IPS DF 19.7 (cell line): ENCODE measurements at regions not wholly inside any gene's neighbourhood (a gene's known extent, or its start where the extent isn't known, plus 50 kb on each side); places are given as distances from the start of the nearest gene placed in this dataset.

Experiments used
- DNase-seq: peaks from one replicate; pipeline ENCODE4 v3.0.0-alpha.2; 2013; ENCODE audit warnings: low read depth, low spot score

GRCh38 chr20:52820641-52821292 lies 151.4 kb upstream of the TSHZ2 start:
- no peak for DNase-seq

- no peak for DNase-seq
Observed at GRCh38 chr20:52818491-52818890, 153.7 kb upstream of the TSHZ2 start.

DNA sequence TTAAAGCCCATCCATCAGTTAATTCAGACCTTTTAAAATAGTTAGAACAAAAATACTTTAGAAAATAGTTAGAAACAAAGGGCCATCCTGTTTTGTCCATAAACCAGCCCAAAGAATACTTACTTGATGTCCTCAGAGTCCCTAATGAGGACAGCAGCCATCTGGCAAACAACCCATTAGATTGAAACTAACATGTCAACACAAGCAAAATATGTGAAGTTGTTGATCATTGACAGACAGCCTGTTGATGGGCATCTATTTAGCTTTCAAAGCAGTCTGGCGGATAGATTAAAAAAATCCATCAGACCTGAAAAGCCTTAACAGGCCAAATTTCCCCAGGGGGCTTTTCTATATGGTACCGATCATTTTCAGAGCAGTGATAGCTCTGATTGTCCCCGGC lies 154.2 kb upstream of the TSHZ2 start:
- DNase-seq = no peak

- DNase-seq = no peak
Observed at GRCh38 chr20:52817511-52817910, 154.6 kb upstream of the TSHZ2 start.

DNA sequence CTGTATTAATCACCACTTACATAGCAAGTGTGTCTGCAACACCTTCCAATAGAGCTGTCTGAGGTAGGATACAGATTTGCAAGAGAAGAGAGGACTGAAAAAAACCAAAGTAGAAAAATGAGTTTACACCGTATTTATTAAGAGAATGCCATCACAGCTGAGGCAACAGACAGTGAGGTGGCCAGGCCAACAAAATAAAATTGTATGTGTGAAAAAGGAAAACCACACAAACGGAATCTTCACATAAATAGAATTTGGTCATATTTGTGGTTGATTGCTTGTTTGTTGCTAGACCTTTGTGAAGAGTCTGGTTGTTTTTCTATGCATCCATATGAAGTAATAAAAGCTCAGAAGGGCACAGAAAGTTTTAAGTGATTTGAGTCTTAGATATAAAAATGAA lies 157.8 kb upstream of the TSHZ2 start:
- no peak for DNase-seq

- DNase-seq = no peak
Observed at GRCh38 chr20:52812231-52812847, 159.8 kb upstream of the TSHZ2 start.

DNA sequence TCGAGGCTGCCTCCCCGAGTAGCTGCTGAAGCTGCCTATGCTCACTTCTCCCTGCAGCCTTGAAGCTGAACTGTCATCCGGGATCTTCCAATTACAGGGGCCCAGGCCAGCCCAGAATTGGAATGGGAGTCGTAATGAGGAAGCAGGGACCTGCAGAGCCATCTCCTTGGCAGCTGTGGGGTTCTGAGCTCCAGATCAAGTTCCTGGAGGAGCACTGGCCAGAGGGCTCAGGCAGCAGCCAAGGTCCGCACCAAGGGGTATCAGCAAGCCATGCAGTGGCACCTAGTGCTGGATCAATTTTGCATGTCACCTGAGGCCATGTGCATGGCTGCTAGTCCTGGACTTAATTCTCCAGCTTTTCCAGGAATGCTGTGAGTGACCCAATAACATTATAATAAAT lies 163.2 kb upstream of the TSHZ2 start:
- DNase-seq = no peak

- no peak for DNase-seq
Observed at GRCh38 chr20:52806918-52807317, 165.2 kb upstream of the TSHZ2 start.

DNA sequence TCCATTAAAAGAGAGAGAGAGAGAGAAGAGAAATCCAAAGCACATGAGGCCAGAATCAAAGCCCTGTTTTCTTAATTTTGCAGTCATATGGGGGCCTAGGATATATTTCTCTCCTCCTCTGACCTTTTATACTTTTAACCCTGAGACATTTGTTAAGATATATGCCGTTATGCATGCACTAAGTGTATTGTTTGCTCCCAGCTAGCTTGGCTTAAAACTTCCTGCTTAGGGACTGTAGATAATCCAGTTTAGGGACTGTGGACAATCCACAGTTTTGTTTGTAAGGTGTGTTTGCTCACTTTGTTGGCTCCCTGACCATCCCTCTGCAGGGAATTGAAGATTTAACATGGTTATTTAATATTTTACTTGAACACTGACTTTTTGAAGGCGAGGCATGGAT lies 166.3 kb upstream of the TSHZ2 start:
- no peak for DNase-seq

- DNase-seq = no peak
Observed at GRCh38 chr20:52805296-52805571, 166.9 kb upstream of the TSHZ2 start.

DNA sequence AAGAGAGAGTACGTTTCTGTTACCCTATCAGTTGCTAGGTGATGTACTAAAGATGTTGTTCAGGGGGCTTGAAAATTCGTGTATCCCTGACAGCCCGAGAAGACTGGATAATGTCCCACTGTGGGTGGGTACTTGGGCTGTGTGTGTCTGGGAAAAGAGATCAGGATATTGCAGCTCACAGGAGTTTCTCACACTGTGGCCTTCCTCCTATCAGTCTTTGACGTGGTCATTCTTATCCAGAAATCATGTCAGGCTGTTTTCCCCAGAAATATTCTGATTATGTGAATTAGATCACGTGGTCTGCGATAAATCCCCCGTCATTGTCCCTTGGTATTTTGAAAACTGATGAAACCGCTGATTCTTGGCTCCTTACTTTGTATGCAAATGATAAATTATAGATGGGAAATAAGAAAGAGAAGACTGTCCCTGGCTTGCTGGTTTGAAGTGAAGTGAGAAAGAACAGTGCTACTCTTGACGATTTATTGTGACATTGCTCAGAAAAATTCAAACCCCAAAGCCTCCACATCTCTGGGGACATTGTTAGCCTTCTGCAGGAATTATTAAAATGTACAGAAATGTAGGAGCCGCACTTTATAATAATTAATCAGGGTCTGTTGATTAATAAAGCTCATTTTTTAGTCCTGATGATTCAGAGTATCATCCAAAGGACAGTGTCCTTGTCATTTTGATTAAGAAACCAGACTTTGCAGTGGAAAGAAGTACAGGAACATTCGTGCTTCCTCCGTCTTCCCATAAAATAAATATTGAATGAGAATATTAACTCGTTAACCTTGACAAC lies 167.5 kb upstream of the TSHZ2 start:
- DNase-seq = no peak

DNA sequence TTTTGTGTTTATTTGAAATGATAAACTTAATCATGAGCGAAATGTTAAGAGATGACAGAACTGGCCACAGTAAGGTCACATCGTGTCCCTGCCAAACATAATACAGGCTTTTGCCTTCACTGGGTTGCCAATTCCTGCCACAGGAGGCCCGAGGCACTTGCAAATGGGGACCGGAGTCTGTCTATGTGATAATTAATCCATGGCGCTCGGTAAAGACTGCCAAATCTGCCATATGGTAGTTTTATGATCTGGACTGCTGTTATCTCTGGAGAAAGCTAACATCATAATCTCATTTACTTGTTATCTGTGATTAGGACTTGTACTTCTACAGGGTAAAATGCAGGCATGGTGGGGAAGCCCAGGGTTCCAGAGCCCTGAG lies 170.5 kb upstream of the TSHZ2 start:
- DNase-seq = no peak

DNA sequence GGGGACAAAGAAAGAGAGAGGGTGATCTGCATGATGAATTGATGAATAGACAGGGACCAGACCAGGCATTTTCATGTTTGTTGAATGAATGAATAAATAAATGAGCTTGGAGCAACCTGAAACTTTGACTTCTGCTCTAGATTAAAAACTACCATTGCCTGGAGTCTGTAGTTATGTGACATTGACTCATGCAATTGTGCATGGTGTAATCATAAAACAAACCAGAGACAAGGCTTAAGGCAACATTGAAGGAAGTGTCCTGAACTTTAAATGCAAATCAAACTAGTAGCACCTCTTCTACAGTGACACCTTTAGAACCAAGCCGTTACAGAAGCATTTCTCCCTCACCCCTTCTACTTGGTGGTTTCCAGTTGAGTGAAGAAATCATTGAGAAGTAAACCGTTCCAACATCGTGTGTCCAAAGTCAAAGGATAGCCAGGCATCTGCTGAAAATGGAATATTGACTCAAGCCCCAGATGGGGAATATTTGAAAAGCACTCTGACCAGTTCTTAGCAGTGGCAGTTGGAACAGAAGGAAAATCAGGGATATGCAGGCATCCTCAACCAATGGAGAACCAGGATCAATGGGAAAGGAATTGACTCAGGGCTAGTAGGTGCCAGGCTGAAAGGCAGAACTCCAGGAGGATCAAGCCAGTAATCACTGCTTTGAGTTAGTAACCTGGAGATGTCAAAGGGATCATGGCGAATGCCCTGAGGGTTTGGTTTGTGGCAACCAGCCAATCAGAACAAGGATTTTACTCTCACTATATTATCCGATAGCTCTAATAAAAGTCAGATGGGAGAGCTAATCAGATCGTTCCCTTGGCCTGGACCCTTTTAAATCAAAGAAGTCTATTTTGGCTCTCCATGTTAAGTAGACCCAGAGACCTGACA lies 171.2 kb upstream of the TSHZ2 start:
- no peak for DNase-seq

DNA sequence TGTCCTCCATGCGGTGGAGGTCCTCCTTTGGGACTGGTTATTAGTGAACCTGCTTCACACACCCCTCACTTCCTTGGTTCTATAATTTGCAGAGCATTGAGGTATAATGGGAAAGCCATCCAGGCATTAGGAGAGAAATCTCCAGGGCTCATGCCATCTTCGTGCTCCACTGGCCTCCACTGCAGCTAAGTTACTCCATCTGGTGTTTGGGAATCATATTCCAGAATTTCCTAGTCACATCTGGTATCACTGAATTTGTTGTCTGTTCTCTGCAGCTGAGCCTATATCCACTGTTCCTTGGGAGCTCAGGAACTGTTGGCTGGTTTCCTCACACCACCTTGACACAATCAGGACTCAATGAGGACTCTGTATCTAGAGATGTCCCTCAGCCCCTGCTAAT lies 173.0 kb upstream of the TSHZ2 start:
- DNase-seq = no peak

- DNase-seq = no peak
Observed at GRCh38 chr20:52798124-52798523, 174.0 kb upstream of the TSHZ2 start.

DNA sequence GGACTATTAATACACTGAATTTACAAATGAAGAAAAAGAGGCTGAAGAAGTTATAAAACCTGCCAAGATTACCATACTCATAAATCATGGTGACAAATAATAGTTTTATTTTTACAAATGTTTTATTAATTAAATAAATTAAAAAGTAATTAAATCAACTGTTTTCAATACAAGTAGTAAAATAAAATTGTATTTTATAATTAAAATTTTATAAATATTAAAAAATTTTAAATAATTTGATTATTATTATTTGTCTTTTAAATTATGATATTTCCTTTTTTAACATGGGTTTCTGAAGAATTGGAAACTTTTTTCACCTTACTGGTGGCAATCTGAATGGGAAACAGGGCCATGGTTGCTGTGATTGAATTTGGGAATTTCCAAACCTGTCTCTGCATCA lies 177.3 kb upstream of the TSHZ2 start:
- DNase-seq = no peak

DNA sequence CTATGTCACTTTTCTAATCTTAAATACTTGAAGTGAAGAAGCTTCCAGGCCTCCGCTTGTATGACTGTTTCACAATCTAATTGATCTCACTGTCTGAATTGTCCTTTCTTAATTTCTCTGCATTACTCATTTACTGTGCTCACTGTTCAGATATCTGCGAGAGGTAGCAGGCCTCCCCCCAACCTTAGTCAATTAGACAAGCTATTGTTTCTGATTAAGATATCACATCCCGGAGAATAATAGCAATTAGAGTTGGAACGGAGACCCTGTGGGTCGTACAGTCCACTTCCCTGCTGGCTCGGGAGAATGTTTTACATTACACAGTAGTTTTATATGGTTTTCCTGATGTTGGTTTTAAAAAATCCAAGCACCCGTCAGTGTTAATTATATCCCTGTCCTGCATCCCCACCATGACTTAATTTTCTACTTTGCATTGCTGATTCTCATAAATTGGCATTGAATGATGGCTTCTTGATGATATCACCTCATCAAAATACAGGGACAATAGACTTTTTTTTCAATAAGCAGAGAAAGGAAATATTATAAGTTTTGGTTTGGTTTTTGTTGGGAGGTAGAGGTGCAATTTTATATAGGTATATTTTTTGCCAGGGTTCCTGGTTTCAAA lies 178.7 kb upstream of the TSHZ2 start:
- no peak for DNase-seq

GRCh38 chr20:52791091-52791490 lies 181.1 kb upstream of the TSHZ2 start:
- no peak for DNase-seq

- DNase-seq = no peak
Observed at GRCh38 chr20:52789716-52790115, 182.4 kb upstream of the TSHZ2 start.

GRCh38 chr20:52787962-52788361 lies 184.2 kb upstream of the TSHZ2 start:
- no peak for DNase-seq

GRCh38 chr20:52787216-52787615 lies 184.9 kb upstream of the TSHZ2 start:
- no peak for DNase-seq

GRCh38 chr20:52785679-52786078 lies 186.5 kb upstream of the TSHZ2 start:
- DNase-seq = no peak
